ENCODE measurements at regions not wholly inside any gene's neighbourhood (a gene's known extent, or its start where the extent isn't known, plus 50 kb on each side); places are given as distances from the start of the nearest gene placed in this dataset.

GRCh38 chr12:12011880-12012260 is 58.9 kb upstream of the BCL2L14 start:
- TF ChIP-seq EZH2 (IDR thresholded peaks at IDR 0.05; ENCODE audit: borderline replicate concordance, low read depth, low read length, poor library complexity, severe bottlenecking): no peak
- TF ChIP-seq, protein P1, sequence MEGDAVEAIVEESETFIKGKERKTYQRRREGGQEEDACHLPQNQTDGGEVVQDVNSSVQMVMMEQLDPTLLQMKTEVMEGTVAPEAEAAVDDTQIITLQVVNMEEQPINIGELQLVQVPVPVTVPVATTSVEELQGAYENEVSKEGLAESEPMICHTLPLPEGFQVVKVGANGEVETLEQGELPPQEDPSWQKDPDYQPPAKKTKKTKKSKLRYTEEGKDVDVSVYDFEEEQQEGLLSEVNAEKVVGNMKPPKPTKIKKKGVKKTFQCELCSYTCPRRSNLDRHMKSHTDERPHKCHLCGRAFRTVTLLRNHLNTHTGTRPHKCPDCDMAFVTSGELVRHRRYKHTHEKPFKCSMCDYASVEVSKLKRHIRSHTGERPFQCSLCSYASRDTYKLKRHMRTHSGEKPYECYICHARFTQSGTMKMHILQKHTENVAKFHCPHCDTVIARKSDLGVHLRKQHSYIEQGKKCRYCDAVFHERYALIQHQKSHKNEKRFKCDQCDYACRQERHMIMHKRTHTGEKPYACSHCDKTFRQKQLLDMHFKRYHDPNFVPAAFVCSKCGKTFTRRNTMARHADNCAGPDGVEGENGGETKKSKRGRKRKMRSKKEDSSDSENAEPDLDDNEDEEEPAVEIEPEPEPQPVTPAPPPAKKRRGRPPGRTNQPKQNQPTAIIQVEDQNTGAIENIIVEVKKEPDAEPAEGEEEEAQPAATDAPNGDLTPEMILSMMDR (conservative IDR thresholded peaks at IDR 0.05; ENCODE audit: low read depth, low read length): no peak
- H3K4me3 ChIP-seq (ENCODE audit: low read depth, low read length, poor library complexity, severe bottlenecking): no peak overlapping the region
- H3K27me3 ChIP-seq (replicated peaks; ENCODE audit: insufficient read depth, low read depth, low read length, poor library complexity): no peaks in the 10 kb centered on the region
- intact Hi-C loops (cut with micrococcal nuclease; ENCODE audit: unreplicated experiment): no loop called here
- no peak for DNase-seq (ENCODE audit: low spot score)
- peaks cover 36% of the 10 kb centered on the region for H3K4me1 ChIP-seq (ENCODE audit: insufficient read depth, low read length, poor library complexity, severe bottlenecking)
- POLR2A ChIA-PET (ENCODE audit: low non-redundant PET): no interaction called here
- no TSS peak for BruUV-seq (replicated peaks)
- H3K36me3 ChIP-seq (ENCODE audit: insufficient read depth, low read length, poor library complexity, severe bottlenecking): no peaks in the 10 kb centered on the region
- no peak overlapping the region for H3K27ac ChIP-seq (ENCODE audit: low read depth, low read length, poor library complexity, severe bottlenecking)
- CTCF ChIA-PET: no interaction called here
- H3K9me3 ChIP-seq (ENCODE audit: low read depth, low read length, poor library complexity, severe bottlenecking): no peaks in the 10 kb centered on the region

- intact Hi-C loops (cut with micrococcal nuclease; ENCODE audit: unreplicated experiment): loop anchor here (5.0 kb wide), 2 partner anchors 363 to 433 kb away; no protein-coding TSS in a partner anchor
- DNase-seq (ENCODE audit: low spot score): no peak
- no peak overlapping the region for H3K27ac ChIP-seq (ENCODE audit: low read depth, low read length, poor library complexity, severe bottlenecking)
- ChIA-PET CTCF (interaction anchor here (0.7 kb wide), 1 partner anchor 18 kb away, joined by 12 read pairs; no protein-coding TSS in a partner anchor), POLR2A (ENCODE audit: low non-redundant PET) (no interaction called here)
- H3K9me3 ChIP-seq (ENCODE audit: low read depth, low read length, poor library complexity, severe bottlenecking): no peaks in the 10 kb centered on the region
- no TSS peak for BruUV-seq (replicated peaks)
- H3K27me3 ChIP-seq (replicated peaks; ENCODE audit: insufficient read depth, low read depth, low read length, poor library complexity): no peaks in the 10 kb centered on the region
- peaks cover 39% of the 10 kb centered on the region for H3K4me1 ChIP-seq (ENCODE audit: insufficient read depth, low read length, poor library complexity, severe bottlenecking)
- TF ChIP-seq, protein P1 (conservative IDR thresholded peaks at IDR 0.05; ENCODE audit: low read depth, low read length): no peak
- TF ChIP-seq EZH2 (IDR thresholded peaks at IDR 0.05; ENCODE audit: borderline replicate concordance, low read depth, low read length, poor library complexity, severe bottlenecking): no peak
- no peaks in the 10 kb centered on the region for H3K36me3 ChIP-seq (ENCODE audit: insufficient read depth, low read length, poor library complexity, severe bottlenecking)
- no peak overlapping the region for H3K4me3 ChIP-seq (ENCODE audit: low read depth, low read length, poor library complexity, severe bottlenecking)
These were observed 55.6 kb upstream of the BCL2L14 start for GRCh38 chr12:12015073-12015685.

GRCh38 chr12:12016284-12017100 is 54.2 kb upstream of the BCL2L14 start:
- Histone ChIP-seq H3K4me3 (ENCODE audit: low read depth, low read length, poor library complexity, severe bottlenecking) (no peak overlapping the region), H3K9me3 (ENCODE audit: low read depth, low read length, poor library complexity, severe bottlenecking) (no peaks in the 10 kb centered on the region), H3K27ac (ENCODE audit: low read depth, low read length, poor library complexity, severe bottlenecking) (no peak overlapping the region), H3K4me1 (ENCODE audit: insufficient read depth, low read length, poor library complexity, severe bottlenecking) (peaks cover 27% of the 10 kb centered on the region), H3K36me3 (ENCODE audit: insufficient read depth, low read length, poor library complexity, severe bottlenecking) (no peaks in the 10 kb centered on the region), H3K27me3 (replicated peaks; ENCODE audit: insufficient read depth, low read depth, low read length, poor library complexity) (no peaks in the 10 kb centered on the region)
- POLR2A ChIA-PET (ENCODE audit: low non-redundant PET): no interaction called here
- TF ChIP-seq, protein P1 (conservative IDR thresholded peaks at IDR 0.05; ENCODE audit: low read depth, low read length): no peak
- TF ChIP-seq EZH2 (IDR thresholded peaks at IDR 0.05; ENCODE audit: borderline replicate concordance, low read depth, low read length, poor library complexity, severe bottlenecking): no peak
- no peak for DNase-seq (ENCODE audit: low spot score)
- intact Hi-C loops (cut with micrococcal nuclease; ENCODE audit: unreplicated experiment): loop anchor here (5.0 kb wide), 2 partner anchors 364 to 434 kb away; no protein-coding TSS in a partner anchor
- BruUV-seq (replicated peaks): no TSS peak
- CTCF ChIA-PET: no interaction called here

All from A673 (cell line).